NCI-H2196 (cell line): ENCODE measurements at regions not wholly inside any gene's neighbourhood (a gene's known extent, or its start where the extent isn't known, plus 50 kb on each side); places are given as distances from the start of the nearest gene placed in this dataset.

ENCODE experiments used
- DNase-seq: peaks from one replicate; lab custom pipeline; 2025; ENCODE audit not compliant: unreplicated experiment; lab: John Stamatoyannopoulos, UW

- DNase-seq: no peak
Observed at GRCh38 chr3:106725566-106725965, 651.7 kb upstream of the CCDC54 start.

- DNase-seq: no peak
Observed at GRCh38 chr3:106728315-106729098, 648.7 kb upstream of the CCDC54 start.

GRCh38 chr3:106729481-106729880, 647.8 kb upstream of the CCDC54 start:
- DNase-seq: no peak

- DNase-seq: no peak
Observed at GRCh38 chr3:106731230-106731629, 646.0 kb upstream of the CCDC54 start.

GRCh38 chr3:106734712-106735111, 642.5 kb upstream of the CCDC54 start:
- DNase-seq: no peak

GRCh38 chr3:106737265-106737664, 640.0 kb upstream of the CCDC54 start:
- no peak for DNase-seq

GRCh38 chr3:106740116-106740515, 637.1 kb upstream of the CCDC54 start:
- no peak for DNase-seq

GRCh38 chr3:106745344-106746168, 631.7 kb upstream of the CCDC54 start:
- no peak for DNase-seq

GRCh38 chr3:106746286-106746685, 631.0 kb upstream of the CCDC54 start:
- DNase-seq: no peak

- DNase-seq: no peak
Observed at GRCh38 chr3:106748472-106749262, 628.6 kb upstream of the CCDC54 start.

GRCh38 chr3:106750092-106750491, 627.1 kb upstream of the CCDC54 start:
- DNase-seq: no peak

- DNase-seq: no peak
Observed at GRCh38 chr3:106755336-106755735, 621.9 kb upstream of the CCDC54 start.

GRCh38 chr3:106756901-106757300, 620.3 kb upstream of the CCDC54 start:
- DNase-seq: no peak

- no peak for DNase-seq
Observed at GRCh38 chr3:106758459-106758858, 618.8 kb upstream of the CCDC54 start.

GRCh38 chr3:106759731-106760130, 617.5 kb upstream of the CCDC54 start:
- no peak for DNase-seq

- DNase-seq: no peak
Observed at GRCh38 chr3:106765342-106765741, 611.9 kb upstream of the CCDC54 start.

- no peak for DNase-seq
Observed at GRCh38 chr3:106768941-106769480, 608.2 kb upstream of the CCDC54 start.

GRCh38 chr3:106773795-106774194, 603.4 kb upstream of the CCDC54 start:
- DNase-seq: no peak

GRCh38 chr3:106783231-106783630, 594.0 kb upstream of the CCDC54 start:
- DNase-seq: no peak

- no peak for DNase-seq
Observed at GRCh38 chr3:106789276-106789675, 588.0 kb upstream of the CCDC54 start.

GRCh38 chr3:106792716-106793115, 584.5 kb upstream of the CCDC54 start:
- DNase-seq: no peak
